GM19238 (cell line): ENCODE measurements at regions not wholly inside any gene's neighbourhood (a gene's known extent, or its start where the extent isn't known, plus 50 kb on each side); places are given as distances from the start of the nearest gene placed in this dataset.
A peak's percentile ranks its signal among the peaks of the same experiment; 100 is the strongest.
"Not testable (repeated sequence)": the region's sequence is repeated elsewhere in the genome, so short reads cannot be mapped to it uniquely, and the experiment has no call there.

Experiments used
- DNase-seq: peaks from one replicate; pipeline ENCODE4 v3.0.0; 2011; ENCODE audit warnings: low spot score; ENCODE audit not compliant: insufficient read length

- DNase-seq = no peak
Measured at GRCh38 chr3:118778201-118778600, 256.4 kb downstream of the IGSF11 start.

- DNase-seq = no peak
Measured at GRCh38 chr3:118781232-118781631, 253.4 kb downstream of the IGSF11 start.

- DNase-seq = no peak
Measured at GRCh38 chr3:118781839-118782238, 252.8 kb downstream of the IGSF11 start.

- DNase-seq = peak; percentile 11
Measured at GRCh38 chr3:118782755-118783202, 251.9 kb downstream of the IGSF11 start.

GRCh38 chr3:118785415-118785814 lies 249.2 kb downstream of the IGSF11 start:
- DNase-seq = no peak

- no peak for DNase-seq
Measured at GRCh38 chr3:118791246-118791645, 243.4 kb downstream of the IGSF11 start.

- DNase-seq = no peak
Measured at GRCh38 chr3:118792191-118792590, 242.5 kb downstream of the IGSF11 start.

GRCh38 chr3:118793176-118793575 lies 241.5 kb downstream of the IGSF11 start:
- DNase-seq = no peak

- DNase-seq = no peak
Measured at GRCh38 chr3:118799303-118799702, 235.3 kb downstream of the IGSF11 start.

- no peak for DNase-seq
Measured at GRCh38 chr3:118801899-118802298, 232.7 kb downstream of the IGSF11 start.

- no peak for DNase-seq
Measured at GRCh38 chr3:118802325-118803095, 232.1 kb downstream of the IGSF11 start.

GRCh38 chr3:118803096-118803476 lies 231.6 kb downstream of the IGSF11 start:
- no peak for DNase-seq

GRCh38 chr3:118805007-118805406 lies 229.6 kb downstream of the IGSF11 start:
- DNase-seq = no peak

GRCh38 chr3:118806423-118806822 lies 228.2 kb downstream of the IGSF11 start:
- DNase-seq = no peak

GRCh38 chr3:118807349-118807748 lies 227.3 kb downstream of the IGSF11 start:
- DNase-seq = not testable (repeated sequence)

- DNase-seq = no peak
Measured at GRCh38 chr3:118808723-118809122, 225.9 kb downstream of the IGSF11 start.

- DNase-seq = no peak
Measured at GRCh38 chr3:118809696-118810498, 224.7 kb downstream of the IGSF11 start.

- DNase-seq = no peak
Measured at GRCh38 chr3:118810499-118811035, 224.1 kb downstream of the IGSF11 start.

- no peak for DNase-seq
Measured at GRCh38 chr3:118811236-118811732, 223.4 kb downstream of the IGSF11 start.

GRCh38 chr3:118813472-118813871 lies 221.2 kb downstream of the IGSF11 start:
- DNase-seq = no peak

- DNase-seq = peak; percentile 17
Measured at GRCh38 chr3:118817748-118818165, 216.9 kb downstream of the IGSF11 start.

- no peak for DNase-seq
Measured at GRCh38 chr3:118818386-118818785, 216.3 kb downstream of the IGSF11 start.
